ENCODE measurements at regions not wholly inside any gene's neighbourhood (a gene's known extent, or its start where the extent isn't known, plus 50 kb on each side); places are given as distances from the start of the nearest gene placed in this dataset.

GRCh38 chr18:68399721-68400120 lies 315.2 kb downstream of the TMX3 start:
- TF ChIP-seq CTCF (IDR thresholded peaks at IDR 0.05): no peak
- no peak for TF ChIP-seq ZFX (IDR thresholded peaks at IDR 0.05; ENCODE audit: borderline replicate concordance)
